Sigmoid colon (tissue), 4 donors: ENCODE measurements at regions not wholly inside any gene's neighbourhood (a gene's known extent, or its start where the extent isn't known, plus 50 kb on each side); places are given as distances from the start of the nearest gene placed in this dataset.

ENCODE experiments used
- POLR2AphosphoS5 ChIP-seq, 4 donors: sonication (generic); formaldehyde crosslinking; IDR thresholded peaks; one replicate each; pipeline ENCODE4 v1.6.1; 2017; ENCODE audit warnings: antibody characterized with exemption in 4 of 4
- TF ChIP-seq, protein P1 (sequence below), 4 experiments: fragments of 450-650 bp in 3 of 4; fragments of 200-600 bp in 1 of 4; IDR thresholded peaks; one replicate each; pipeline ENCODE4 v1.5.1; 2016 to 2019; ENCODE audit warnings: antibody characterized with exemption in 4 of 4, mild to moderate bottlenecking in 3 of 4, moderate library complexity in 2 of 4

DNA sequence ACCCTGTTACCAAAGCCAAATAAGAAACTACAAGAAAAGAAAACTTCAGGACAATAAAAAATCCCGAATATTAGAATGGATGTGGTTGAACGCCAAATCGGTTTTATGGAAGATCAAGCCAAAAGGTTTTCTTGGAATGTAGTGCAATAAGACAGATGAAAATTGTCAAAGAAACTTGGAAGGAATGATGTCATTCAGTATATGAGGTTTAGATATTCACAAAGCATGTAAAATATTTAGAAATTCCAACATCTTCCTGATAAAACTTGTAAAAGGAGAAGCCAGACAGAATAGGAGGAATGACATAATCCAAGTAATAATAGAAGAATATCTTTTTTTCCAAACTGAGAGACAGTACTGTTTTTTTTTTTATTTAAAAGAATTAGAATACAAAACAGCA lies 130.3 kb upstream of the ZPLD1 start:
- TF ChIP-seq, protein P1, sequence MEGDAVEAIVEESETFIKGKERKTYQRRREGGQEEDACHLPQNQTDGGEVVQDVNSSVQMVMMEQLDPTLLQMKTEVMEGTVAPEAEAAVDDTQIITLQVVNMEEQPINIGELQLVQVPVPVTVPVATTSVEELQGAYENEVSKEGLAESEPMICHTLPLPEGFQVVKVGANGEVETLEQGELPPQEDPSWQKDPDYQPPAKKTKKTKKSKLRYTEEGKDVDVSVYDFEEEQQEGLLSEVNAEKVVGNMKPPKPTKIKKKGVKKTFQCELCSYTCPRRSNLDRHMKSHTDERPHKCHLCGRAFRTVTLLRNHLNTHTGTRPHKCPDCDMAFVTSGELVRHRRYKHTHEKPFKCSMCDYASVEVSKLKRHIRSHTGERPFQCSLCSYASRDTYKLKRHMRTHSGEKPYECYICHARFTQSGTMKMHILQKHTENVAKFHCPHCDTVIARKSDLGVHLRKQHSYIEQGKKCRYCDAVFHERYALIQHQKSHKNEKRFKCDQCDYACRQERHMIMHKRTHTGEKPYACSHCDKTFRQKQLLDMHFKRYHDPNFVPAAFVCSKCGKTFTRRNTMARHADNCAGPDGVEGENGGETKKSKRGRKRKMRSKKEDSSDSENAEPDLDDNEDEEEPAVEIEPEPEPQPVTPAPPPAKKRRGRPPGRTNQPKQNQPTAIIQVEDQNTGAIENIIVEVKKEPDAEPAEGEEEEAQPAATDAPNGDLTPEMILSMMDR (IDR thresholded peaks at IDR 0.05): no peak
- TF ChIP-seq POLR2AphosphoS5 (IDR thresholded peaks at IDR 0.05): no peak
